Tibial nerve (tissue), 4 donors: ENCODE measurements at regions not wholly inside any gene's neighbourhood (a gene's known extent, or its start where the extent isn't known, plus 50 kb on each side); places are given as distances from the start of the nearest gene placed in this dataset.

Experiments used
- DNase-seq, 2 donors: peaks; one replicate each; pipeline ENCODE4 v3.0.0-alpha.2; 2019; ENCODE audit warnings: low spot score in 2 of 2
- H3K27ac ChIP-seq, 4 donors: fragments of 200-600 bp; sonication (generic) in 3 of 4; one replicate each; pipeline ENCODE4 v1.5.1; 2017 to 2019; ENCODE audit warnings: mild to moderate bottlenecking in 1 of 4
- H3K27me3 ChIP-seq, 2 donors: fragments of 200-600 bp; sonication (generic) in 1 of 2; one replicate each; pipeline versions ENCODE4 v1.5.1 to v1.6.0; 2017 to 2019
- H3K36me3 ChIP-seq, 3 donors: fragments of 200-600 bp; sonication (generic); one replicate each; pipeline ENCODE4 v1.5.1; 2018 to 2019
- H3K4me1 ChIP-seq, 4 donors: fragments of 200-600 bp; sonication (generic) in 3 of 4; one replicate each; pipeline ENCODE4 v1.5.1; 2017 to 2019
- H3K4me3 ChIP-seq, 4 donors: fragments of 200-600 bp; sonication (generic) in 3 of 4; one replicate each; pipeline ENCODE4 v1.5.1; 2017 to 2019; ENCODE audit warnings: mild to moderate bottlenecking in 1 of 4, moderate library complexity in 1 of 4
- H3K9me3 ChIP-seq, 4 donors: fragments of 200-600 bp; sonication (generic) in 3 of 4; one replicate each; pipeline ENCODE4 v1.5.1; 2017 to 2019
- EP300 ChIP-seq, 2 donors: sonication (generic); formaldehyde crosslinking; IDR thresholded peaks; one replicate each; pipeline ENCODE4 v1.6.1; 2017; ENCODE audit warnings: antibody characterized with exemption in 2 of 2, mild to moderate bottlenecking in 1 of 2
- POLR2A ChIP-seq, 2 donors: fragments of 450-650 bp; IDR thresholded peaks; one replicate each; pipeline ENCODE4 v1.6.1; 2017; ENCODE audit warnings: antibody characterized with exemption in 2 of 2, mild to moderate bottlenecking in 2 of 2, moderate library complexity in 2 of 2
- WGBS, 2 donors: methylation state at CpG; one replicate each; pipeline ENCODE4 v1.1.5; 2018; 5-methylcytosine and 5-hydroxymethylcytosine counted together
- TF ChIP-seq, protein P1 (sequence below), 5 experiments: fragments of 200-600 bp in 3 of 5; fragments of 450-650 bp in 2 of 5; sonication (generic) in 3 of 5; IDR thresholded peaks; one replicate each; pipeline ENCODE4 v1.5.1; 2016 to 2019; ENCODE audit warnings: antibody characterized with exemption in 5 of 5, mild to moderate bottlenecking in 3 of 5, moderate library complexity in 2 of 5

DNA sequence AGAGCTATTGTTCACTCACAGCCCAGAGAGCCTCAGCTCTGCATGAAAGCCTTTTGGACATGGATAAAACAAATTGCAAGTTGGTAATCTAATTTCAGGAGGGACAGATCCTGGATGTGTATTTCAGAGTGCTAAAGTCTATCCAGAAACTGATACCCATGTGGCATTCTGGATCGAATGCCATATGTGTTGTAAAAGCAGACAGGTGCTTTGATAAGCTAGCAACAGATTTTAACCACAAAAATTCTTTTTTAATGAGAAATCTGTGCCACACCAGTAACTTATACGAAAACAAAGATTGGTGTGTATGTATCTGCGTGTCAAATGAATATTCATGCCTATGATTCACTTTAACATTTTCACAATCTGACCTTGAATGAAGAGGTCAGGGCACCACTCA, 936.6 kb upstream of the MAP3K7 start:
- TF ChIP-seq EP300 (IDR thresholded peaks at IDR 0.05) (no peak), POLR2A (IDR thresholded peaks at IDR 0.05) (no peak)
- TF ChIP-seq, protein P1, sequence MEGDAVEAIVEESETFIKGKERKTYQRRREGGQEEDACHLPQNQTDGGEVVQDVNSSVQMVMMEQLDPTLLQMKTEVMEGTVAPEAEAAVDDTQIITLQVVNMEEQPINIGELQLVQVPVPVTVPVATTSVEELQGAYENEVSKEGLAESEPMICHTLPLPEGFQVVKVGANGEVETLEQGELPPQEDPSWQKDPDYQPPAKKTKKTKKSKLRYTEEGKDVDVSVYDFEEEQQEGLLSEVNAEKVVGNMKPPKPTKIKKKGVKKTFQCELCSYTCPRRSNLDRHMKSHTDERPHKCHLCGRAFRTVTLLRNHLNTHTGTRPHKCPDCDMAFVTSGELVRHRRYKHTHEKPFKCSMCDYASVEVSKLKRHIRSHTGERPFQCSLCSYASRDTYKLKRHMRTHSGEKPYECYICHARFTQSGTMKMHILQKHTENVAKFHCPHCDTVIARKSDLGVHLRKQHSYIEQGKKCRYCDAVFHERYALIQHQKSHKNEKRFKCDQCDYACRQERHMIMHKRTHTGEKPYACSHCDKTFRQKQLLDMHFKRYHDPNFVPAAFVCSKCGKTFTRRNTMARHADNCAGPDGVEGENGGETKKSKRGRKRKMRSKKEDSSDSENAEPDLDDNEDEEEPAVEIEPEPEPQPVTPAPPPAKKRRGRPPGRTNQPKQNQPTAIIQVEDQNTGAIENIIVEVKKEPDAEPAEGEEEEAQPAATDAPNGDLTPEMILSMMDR (IDR thresholded peaks at IDR 0.05), result no peak
- Histone ChIP-seq H3K4me3 (no peak overlapping the region), H3K36me3 (no peaks in the 10 kb centered on the region), H3K4me1 (no peaks in the 10 kb centered on the region), H3K27me3 (no peaks in the 10 kb centered on the region), H3K9me3 (peaks cover 0 to 1% (median 0%) of the 10 kb centered on the region in 4 donors), H3K27ac (no peak overlapping the region)
- WGBS, 2 donors, result 57 to 76% methylated on average over 3 of the region's 3 CpGs
- no peak for DNase-seq

DNA sequence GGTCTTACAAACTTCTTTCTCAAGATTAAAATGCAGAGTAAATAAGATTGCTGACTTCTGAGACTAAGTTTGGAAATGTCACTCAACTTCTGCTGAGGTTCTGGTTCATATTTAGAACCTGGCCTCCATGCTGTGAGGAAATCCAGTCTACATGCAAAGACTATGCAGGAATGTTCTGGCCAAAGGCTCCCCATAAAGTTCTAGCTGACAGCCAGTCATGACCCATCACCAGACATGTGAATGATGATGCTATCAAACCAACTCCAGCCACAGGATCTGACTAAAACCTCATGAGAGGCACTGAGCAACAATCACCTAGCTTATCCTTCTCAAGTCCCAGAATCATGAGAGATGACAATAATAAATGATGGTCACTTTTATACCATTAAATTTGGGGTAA, 935.1 kb upstream of the MAP3K7 start:
- Histone ChIP-seq H3K9me3 (no peaks in the 10 kb centered on the region), H3K4me3 (no peak overlapping the region), H3K4me1 (no peaks in the 10 kb centered on the region), H3K36me3 (no peaks in the 10 kb centered on the region), H3K27me3 (no peaks in the 10 kb centered on the region), H3K27ac (no peak overlapping the region)
- TF ChIP-seq POLR2A (IDR thresholded peaks at IDR 0.05), result no peak
- TF ChIP-seq, protein P1 (IDR thresholded peaks at IDR 0.05), result no peak
- TF ChIP-seq EP300 (IDR thresholded peaks at IDR 0.05), result no peak
- no peak for DNase-seq

DNA sequence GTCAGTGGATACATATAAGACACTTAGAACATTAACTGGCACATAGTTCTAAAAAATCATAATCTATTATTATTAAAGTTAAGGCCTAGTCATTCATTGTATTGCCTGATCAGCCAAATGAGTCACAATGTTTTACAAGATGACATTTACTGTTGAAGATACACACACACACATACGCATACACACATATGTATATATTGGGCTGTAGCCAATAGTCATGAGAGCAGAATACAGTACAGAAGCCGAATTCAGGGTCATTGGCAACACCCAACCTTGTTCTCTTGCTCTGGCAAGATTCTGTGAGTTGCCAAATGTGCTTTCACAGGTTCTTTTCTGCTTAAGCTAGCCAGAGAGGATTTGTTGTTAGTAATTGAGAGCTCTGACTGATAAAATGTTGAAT, 922.8 kb upstream of the MAP3K7 start:
- DNase-seq, result no peak
- H3K4me1 ChIP-seq, result no peaks in the 10 kb centered on the region
- 70 to 72% methylated on average over 2 of the region's 2 CpGs for WGBS, 2 donors

DNA sequence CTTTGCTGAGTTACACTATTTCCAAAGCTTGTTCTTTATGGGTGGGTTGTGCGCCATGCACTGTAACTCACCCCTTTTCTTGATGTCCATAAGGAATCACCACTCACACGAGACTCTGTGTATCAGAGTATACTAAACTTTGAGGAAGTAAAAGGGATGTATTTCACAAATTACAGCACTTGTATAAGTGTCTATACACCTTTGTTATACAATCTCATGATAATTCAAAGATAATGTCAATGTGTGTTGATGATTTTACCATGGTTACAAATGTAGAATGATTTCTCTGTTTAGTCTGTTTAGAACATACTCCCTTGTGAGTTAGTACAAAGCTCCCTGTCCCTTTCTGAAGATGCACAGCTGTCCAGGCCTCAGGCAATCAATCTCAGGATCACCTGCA, 922.2 kb upstream of the MAP3K7 start:
- H3K36me3 ChIP-seq, result no peaks in the 10 kb centered on the region
- no peaks in the 10 kb centered on the region for H3K4me1 ChIP-seq
- DNase-seq, result no peak
- 85 to 95% methylated on average over 2 of the region's 2 CpGs for WGBS, 2 donors
- no peak overlapping the region for H3K27ac ChIP-seq
- H3K27me3 ChIP-seq, result no peaks in the 10 kb centered on the region
- no peak for TF ChIP-seq EP300 (IDR thresholded peaks at IDR 0.05)
- TF ChIP-seq, protein P1 (IDR thresholded peaks at IDR 0.05), result no peak
- TF ChIP-seq POLR2A (IDR thresholded peaks at IDR 0.05), result no peak
- H3K9me3 ChIP-seq, result no peaks in the 10 kb centered on the region
- H3K4me3 ChIP-seq, result no peak overlapping the region

More for the DNA sequence above, 922.8 kb upstream of the MAP3K7 start:
- Histone ChIP-seq H3K36me3 (no peaks in the 10 kb centered on the region), H3K27ac (no peak overlapping the region), H3K9me3 (no peaks in the 10 kb centered on the region), H3K4me3 (no peak overlapping the region), H3K27me3 (no peaks in the 10 kb centered on the region)
- TF ChIP-seq EP300 (IDR thresholded peaks at IDR 0.05) (no peak), POLR2A (IDR thresholded peaks at IDR 0.05) (no peak)
- TF ChIP-seq, protein P1 (IDR thresholded peaks at IDR 0.05), result no peak

DNA sequence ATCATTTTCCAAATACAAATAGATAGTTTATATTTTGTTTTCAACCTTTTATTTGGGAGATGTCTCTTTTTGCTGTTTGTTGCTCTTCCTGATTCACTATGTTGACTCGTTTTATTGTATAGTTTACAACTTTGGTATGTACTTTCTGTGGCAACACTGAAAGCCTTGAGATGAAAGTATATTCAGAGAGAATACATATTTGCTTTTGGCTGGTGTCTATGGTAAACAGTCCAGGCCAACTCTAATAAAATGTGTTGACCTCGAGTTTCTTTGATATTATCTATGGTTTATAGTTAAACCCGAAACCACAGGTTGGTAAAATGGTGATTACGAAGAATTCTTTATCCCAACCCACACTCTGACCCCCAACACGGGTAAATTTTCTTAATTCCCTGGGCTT, 919.6 kb upstream of the MAP3K7 start:
- no peak overlapping the region for H3K4me3 ChIP-seq
- H3K27me3 ChIP-seq, result no peaks in the 10 kb centered on the region
- H3K9me3 ChIP-seq, result no peaks in the 10 kb centered on the region
- H3K36me3 ChIP-seq, result no peaks in the 10 kb centered on the region
- no peak overlapping the region for H3K27ac ChIP-seq
- DNase-seq, result no peak
- TF ChIP-seq, protein P1 (IDR thresholded peaks at IDR 0.05), result no peak
- TF ChIP-seq EP300 (IDR thresholded peaks at IDR 0.05) (no peak), POLR2A (IDR thresholded peaks at IDR 0.05) (no peak)
- 86 to 89% methylated on average over 5 of the region's 5 CpGs for WGBS, 2 donors
- no peaks in the 10 kb centered on the region for H3K4me1 ChIP-seq
